IMR-90 (cell line): ENCODE measurements at regions not wholly inside any gene's neighbourhood (a gene's known extent, or its start where the extent isn't known, plus 50 kb on each side); places are given as distances from the start of the nearest gene placed in this dataset.

Experiments used
- ATAC-seq: fragments of 200-7000 bp; cut with Tn5 transposase; 2 replicates; pipeline ENCODE4 v1.9.1; 2020; ENCODE audit warnings: low read depth, mild to moderate bottlenecking, moderate library complexity
- BruUV-seq: library from RNA; stranded (reverse); fragments of 400-500 nt; replicated peaks from 2 replicates; lab custom pipeline; 2021; lab: Mats Ljungman, UMichigan
- CTCF ChIA-PET: fragments of 300-600 bp; formaldehyde crosslinking; extraction: SDS; loops from one replicate; lab custom pipeline; 2021; ENCODE audit warnings: antibody characterized with exemption; lab: Yijun Ruan, JAX
- POLR2A ChIA-PET: fragments of 300-600 bp; sonication (Branson Sonifier 250); formaldehyde crosslinking; loops from one replicate; lab custom pipeline; 2022; ENCODE audit warnings: antibody characterized with exemption; ENCODE audit not compliant: unreplicated experiment; lab: Charles Lee
- DNase-seq: peaks from one replicate; pipeline ENCODE4 v3.0.0; 2013
- H2AFZ ChIP-seq: replicated peaks from 2 replicates; pipeline ENCODE3; 2013; ENCODE audit warnings: low read length, mild to moderate bottlenecking; ENCODE audit not compliant: poor library complexity
- H2AK5ac ChIP-seq: 2 replicates; pipeline ENCODE4 v1.6.1; 2013; ENCODE audit warnings: low read depth, low read length, inconsistent platforms
- H2AK9ac ChIP-seq: replicated peaks from 2 replicates; pipeline ENCODE3; 2013; ENCODE audit warnings: mild to moderate bottlenecking, low read depth, low read length, moderate library complexity; ENCODE audit not compliant: poor library complexity
- H2BK120ac ChIP-seq: 2 replicates; pipeline ENCODE4 v1.6.1; 2013; ENCODE audit warnings: low read depth, low read length, inconsistent platforms
- H2BK15ac ChIP-seq: 3 replicates; pipeline ENCODE4 v1.6.1; 2013; ENCODE audit warnings: low read depth, low read length, inconsistent platforms
- H2BK20ac ChIP-seq: 2 replicates; pipeline ENCODE4 v1.6.1; 2013; ENCODE audit warnings: low read depth, mild to moderate bottlenecking, inconsistent platforms, low read length, moderate library complexity
- H2BK5ac ChIP-seq: 2 replicates; pipeline ENCODE4 v1.6.1; 2013; ENCODE audit warnings: mild to moderate bottlenecking, low read depth, low read length, inconsistent platforms; ENCODE audit not compliant: poor library complexity, severe bottlenecking
- H3K14ac ChIP-seq: replicated peaks from 2 replicates; pipeline ENCODE4 v1.6.1; 2013; ENCODE audit warnings: low read depth, low read length, inconsistent platforms
- H3K18ac ChIP-seq: 2 replicates; pipeline ENCODE4 v1.6.1; 2013; ENCODE audit warnings: low read depth, low read length, control low read depth
- H3K23ac ChIP-seq: 2 replicates; pipeline ENCODE4 v1.6.1; 2013; ENCODE audit warnings: low read depth, low read length, inconsistent platforms
- H3K27ac ChIP-seq: 2 replicates; pipeline ENCODE4 v1.5.1; 2013; ENCODE audit warnings: mild to moderate bottlenecking, control low read depth, low read length; ENCODE audit not compliant: insufficient read depth
- H3K27me3 ChIP-seq: 2 replicates; pipeline ENCODE4 v1.6.1; 2013; ENCODE audit warnings: low read length; ENCODE audit not compliant: control insufficient read depth, insufficient read depth
- H3K36me3 ChIP-seq: 2 replicates; pipeline ENCODE4 v1.6.1; 2013; ENCODE audit warnings: low read length, mixed read lengths; ENCODE audit not compliant: control insufficient read depth, insufficient read depth
- H3K4ac ChIP-seq: 2 replicates; pipeline ENCODE4 v1.6.1; 2013; ENCODE audit warnings: low read depth, low read length, inconsistent platforms
- H3K4me1 ChIP-seq: 2 replicates; pipeline ENCODE4 v1.6.1; 2013; ENCODE audit warnings: low read length, mixed read lengths; ENCODE audit not compliant: control insufficient read depth, insufficient read depth
- H3K4me2 ChIP-seq: 2 replicates; pipeline ENCODE4 v1.6.1; 2013; ENCODE audit warnings: low read depth, mild to moderate bottlenecking, control low read depth, low read length, moderate library complexity
- H3K4me3 ChIP-seq: 2 replicates; pipeline ENCODE4 v1.5.1; 2013; ENCODE audit warnings: low read depth, mild to moderate bottlenecking, control low read depth, low read length, moderate library complexity; ENCODE audit not compliant: insufficient read depth
- H3K56ac ChIP-seq: 2 replicates; pipeline ENCODE4 v1.6.1; 2013; ENCODE audit warnings: low read length, inconsistent platforms; ENCODE audit not compliant: insufficient read depth; ENCODE audit errors: extremely low read depth
- H3K79me1 ChIP-seq, 2 experiments: 2 replicates each; pipeline ENCODE4 v1.6.1; 2013; ENCODE audit warnings: low read length in 2 of 2, inconsistent platforms in 1 of 2, low read depth in 1 of 2
- H3K9ac ChIP-seq: 2 replicates; pipeline ENCODE4 v1.6.1; 2013; ENCODE audit warnings: low read depth, low read length, control low read depth
- H3K9me1 ChIP-seq: 2 replicates; pipeline ENCODE4 v1.6.1; 2013; ENCODE audit warnings: low read length, inconsistent platforms; ENCODE audit not compliant: insufficient read depth
- H3K9me3 ChIP-seq: 2 replicates; pipeline ENCODE4 v1.6.1; 2013; ENCODE audit warnings: low read length; ENCODE audit not compliant: control insufficient read depth, insufficient read depth
- H4K20me1 ChIP-seq: 2 replicates; pipeline ENCODE4 v1.6.1; 2013; ENCODE audit warnings: low read length, inconsistent platforms; ENCODE audit not compliant: insufficient read depth
- H4K5ac ChIP-seq: 2 replicates; pipeline ENCODE4 v1.6.1; 2013; ENCODE audit warnings: mild to moderate bottlenecking, low read depth, low read length, control low read depth
- H4K8ac ChIP-seq, 2 experiments: 2 replicates each; pipeline ENCODE4 v1.6.1; 2013; ENCODE audit warnings: low read depth in 2 of 2, low read length in 2 of 2, control low read depth in 1 of 2, inconsistent platforms in 1 of 2
- H4K91ac ChIP-seq: 2 replicates; pipeline ENCODE4 v1.6.1; 2013; ENCODE audit warnings: low read depth, low read length, inconsistent platforms; ENCODE audit not compliant: insufficient read depth
- MAFK ChIP-seq: IDR thresholded peaks from 2 replicates; pipeline ENCODE4 v1.6.1; 2012; ENCODE audit warnings: low read depth, low read length, improper control_type of control experiment
- RCOR1 ChIP-seq: IDR thresholded peaks from 2 replicates; pipeline ENCODE4 v1.6.1; 2012; ENCODE audit warnings: mild to moderate bottlenecking, low read length, improper control_type of control experiment; ENCODE audit not compliant: insufficient replicate concordance
- RFX5 ChIP-seq: IDR thresholded peaks from 2 replicates; pipeline ENCODE4 v1.8.0; 2012; ENCODE audit warnings: low read depth, mild to moderate bottlenecking, low read length, moderate library complexity
- WGBS, 2 experiments: methylation state at CpG; one replicate each; pipeline versions ENCODE4 v1.1.5 to v1.1.7; 2013; ENCODE audit warnings: missing lambda C conversion rate in 2 of 2; ENCODE audit not compliant: insufficient read length in 1 of 2; ENCODE audit errors: extremely low coverage in 2 of 2; 5-methylcytosine and 5-hydroxymethylcytosine counted together
- dilution Hi-C: fragments of 300-500 bp; cut with HindIII; formaldehyde crosslinking; loops from one replicate; pipeline ENCODE4 v1.14.3; 2018; ENCODE audit warnings: low sequenced_read_pairs; ENCODE audit not compliant: unreplicated experiment
- in situ Hi-C: fragments of 300-500 bp; cut with MboI; formaldehyde crosslinking; loops from 3 replicates; pipeline ENCODE4 v1.14.3; 2019; ENCODE audit warnings: low sequenced_read_pairs, inconsistent platforms, mixed read lengths
- intact Hi-C: fragments of 100-400 bp; cut with micrococcal nuclease; formaldehyde crosslinking; loops from 2 replicates; pipeline ENCODE4 v1.10.0; 2022

DNA sequence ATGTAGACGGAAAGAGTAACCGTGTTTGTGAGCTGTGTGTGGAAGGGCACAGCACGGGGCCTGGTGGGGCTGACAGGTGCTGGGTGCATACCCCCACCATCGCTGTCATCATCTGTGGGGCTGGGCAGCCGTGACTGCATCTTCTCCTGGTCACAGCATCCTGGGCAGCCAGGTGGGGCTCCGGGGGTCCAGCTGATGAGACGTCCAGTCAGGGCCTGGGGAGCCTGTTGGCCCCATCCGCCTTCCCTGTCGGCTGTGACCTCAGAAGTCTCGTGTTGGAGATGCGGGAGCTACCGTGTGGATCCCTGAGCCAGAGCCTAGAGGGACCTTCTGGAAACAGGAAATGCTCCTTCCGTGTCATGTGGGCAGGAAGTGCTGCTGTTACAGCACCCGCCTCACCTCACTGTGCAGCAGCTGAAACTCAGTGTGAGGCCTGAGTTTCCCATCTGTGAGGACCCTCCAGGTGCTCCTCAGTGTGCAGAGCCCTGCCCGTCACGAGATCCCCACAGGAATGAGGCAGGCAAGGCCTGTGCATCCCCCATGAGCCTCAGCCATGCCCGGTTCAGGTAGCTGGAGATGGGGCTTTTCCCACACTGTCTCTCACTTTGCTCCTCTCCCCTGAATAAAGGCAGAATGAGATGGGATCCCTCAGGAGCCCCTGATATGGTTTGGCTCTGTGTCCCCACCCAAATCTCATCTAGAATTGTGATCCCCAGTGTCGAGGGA lies 108.7 kb downstream of the ERMARD start:
- CTCF ChIA-PET = no interaction called here
- in situ Hi-C loops (no loop called here), dilution Hi-C loops (no loop called here)

More for the DNA sequence above, 108.7 kb downstream of the ERMARD start:
- no peak overlapping the region for H4K8ac ChIP-seq
- no peaks in the 10 kb centered on the region for H3K79me1 ChIP-seq
- no peak overlapping the region for H2AFZ ChIP-seq
- no peak overlapping the region for H2BK120ac ChIP-seq
- TF ChIP-seq MAFK (no peak), RCOR1 (no peak), RFX5 (no peak)
- no TSS peak for BruUV-seq
- no peaks in the 10 kb centered on the region for H3K36me3 ChIP-seq
- H3K14ac ChIP-seq = no peak overlapping the region
- H3K18ac ChIP-seq = no peak overlapping the region
- H3K27me3 ChIP-seq = no peaks in the 10 kb centered on the region
- no peak overlapping the region for H2BK5ac ChIP-seq
- POLR2A ChIA-PET = no interaction called here
- H2BK20ac ChIP-seq = no peak overlapping the region
- H2AK9ac ChIP-seq = no peak overlapping the region
- DNase-seq (no peak), ATAC-seq (no peak)
- no peak overlapping the region for H2BK15ac ChIP-seq
- H3K9me3 ChIP-seq = peaks cover 47% of the 10 kb centered on the region
- no peaks in the 10 kb centered on the region for H3K9me1 ChIP-seq
- H3K4me1 ChIP-seq = no peaks in the 10 kb centered on the region
- no peak overlapping the region for H4K91ac ChIP-seq
- no peak overlapping the region for H3K9ac ChIP-seq
- intact Hi-C loops = no loop called here
- no peak overlapping the region for H3K4me2 ChIP-seq
- no peak overlapping the region for H4K5ac ChIP-seq
- no peak overlapping the region for H3K4me3 ChIP-seq
- no peak overlapping the region for H2AK5ac ChIP-seq
- H3K56ac ChIP-seq = no peak overlapping the region
- H3K27ac ChIP-seq = no peak overlapping the region
- H4K20me1 ChIP-seq = no peaks in the 10 kb centered on the region
- H3K4ac ChIP-seq = no peak overlapping the region
- WGBS, 2 experiments = 70% methylated on average over 8 of the region's 18 CpGs; no CpG with 5 or more reads in 1 of the 2 experiments
- H3K23ac ChIP-seq = no peak overlapping the region
